Keratinocyte (primary cell): ENCODE measurements at regions not wholly inside any gene's neighbourhood (a gene's known extent, or its start where the extent isn't known, plus 50 kb on each side); places are given as distances from the start of the nearest gene placed in this dataset.

ENCODE experiments used
- EZH2 ChIP-seq: IDR thresholded peaks from one replicate; pipeline ENCODE4 v1.6.1; 2012; ENCODE audit warnings: inconsistent platforms, mild to moderate bottlenecking, low read length, moderate library complexity
- TF ChIP-seq, protein P1 (sequence below), 3 experiments: IDR thresholded peaks in 1 of 3; conservative IDR thresholded peaks in 1 of 3; optimal IDR thresholded peaks in 1 of 3; 2 replicates in 2 of 3; 3 replicates in 1 of 3; pipeline versions ENCODE3 to v1.5.1; 2011; ENCODE audit warnings: low read length in 3 of 3, mild to moderate bottlenecking in 3 of 3, moderate library complexity in 2 of 3, control low read depth in 1 of 3, inconsistent platforms in 1 of 3; ENCODE audit not compliant: insufficient read depth in 2 of 3; ENCODE audit errors: extremely low read depth in 1 of 3

DNA sequence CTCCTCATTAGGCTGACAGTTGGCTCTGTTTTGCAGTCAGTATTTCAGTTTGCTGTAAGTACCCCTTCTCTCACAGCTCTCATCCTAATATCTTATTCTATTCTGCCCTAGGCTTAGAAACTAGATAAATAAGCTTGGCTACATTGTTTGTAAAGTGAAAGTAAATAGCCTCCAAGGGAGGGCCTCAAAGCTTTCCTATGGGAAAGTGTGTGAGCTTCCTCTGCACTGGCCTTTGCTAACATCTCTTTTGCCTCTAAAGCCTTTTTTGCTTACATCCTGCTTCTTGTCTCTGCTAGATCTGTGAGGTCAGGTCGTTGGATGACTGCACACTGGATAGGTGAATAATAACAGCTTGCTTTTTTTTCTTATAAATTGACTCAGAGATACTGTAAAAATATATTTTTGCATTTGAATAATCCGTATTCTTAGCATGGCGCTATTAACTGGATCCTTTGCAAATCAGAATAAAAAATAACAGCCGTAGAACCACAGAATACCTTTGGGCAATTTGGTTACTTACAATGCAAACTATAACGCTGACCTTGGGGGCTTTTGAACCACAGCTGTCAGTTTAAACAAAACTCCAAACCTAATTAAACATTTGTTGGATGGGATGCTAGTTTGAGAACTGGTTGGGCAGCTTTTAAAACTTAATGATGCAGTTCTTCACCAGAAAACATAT, 55.1 kb downstream of the TTC6 start:
- TF ChIP-seq, protein P1, sequence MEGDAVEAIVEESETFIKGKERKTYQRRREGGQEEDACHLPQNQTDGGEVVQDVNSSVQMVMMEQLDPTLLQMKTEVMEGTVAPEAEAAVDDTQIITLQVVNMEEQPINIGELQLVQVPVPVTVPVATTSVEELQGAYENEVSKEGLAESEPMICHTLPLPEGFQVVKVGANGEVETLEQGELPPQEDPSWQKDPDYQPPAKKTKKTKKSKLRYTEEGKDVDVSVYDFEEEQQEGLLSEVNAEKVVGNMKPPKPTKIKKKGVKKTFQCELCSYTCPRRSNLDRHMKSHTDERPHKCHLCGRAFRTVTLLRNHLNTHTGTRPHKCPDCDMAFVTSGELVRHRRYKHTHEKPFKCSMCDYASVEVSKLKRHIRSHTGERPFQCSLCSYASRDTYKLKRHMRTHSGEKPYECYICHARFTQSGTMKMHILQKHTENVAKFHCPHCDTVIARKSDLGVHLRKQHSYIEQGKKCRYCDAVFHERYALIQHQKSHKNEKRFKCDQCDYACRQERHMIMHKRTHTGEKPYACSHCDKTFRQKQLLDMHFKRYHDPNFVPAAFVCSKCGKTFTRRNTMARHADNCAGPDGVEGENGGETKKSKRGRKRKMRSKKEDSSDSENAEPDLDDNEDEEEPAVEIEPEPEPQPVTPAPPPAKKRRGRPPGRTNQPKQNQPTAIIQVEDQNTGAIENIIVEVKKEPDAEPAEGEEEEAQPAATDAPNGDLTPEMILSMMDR (optimal IDR thresholded peaks at IDR 0.05 in 1 of 3, IDR thresholded peaks at IDR 0.05 in 1 of 3, conservative IDR thresholded peaks at IDR 0.05 in 1 of 3; ENCODE audit: extremely low read depth in 1 of 3, insufficient read depth in 2 of 3, low read length in 3 of 3), result no peak
- no peak for TF ChIP-seq EZH2
